Pancreas (tissue), 10 donors: ENCODE measurements at regions not wholly inside any gene's neighbourhood (a gene's known extent, or its start where the extent isn't known, plus 50 kb on each side); places are given as distances from the start of the nearest gene placed in this dataset.

ENCODE experiments used
- ATAC-seq, 4 donors: fragments of 200-7000 bp; cut with Tn5 transposase; one replicate each; pipeline versions ENCODE4 v1.8.0 to v1.9.1; 2020; ENCODE audit warnings: mild to moderate bottlenecking in 4 of 4, moderate library complexity in 4 of 4
- DNase-seq, 6 donors: peaks; one replicate each; pipeline ENCODE4 v3.0.0-alpha.2; 2020
- FAIRE-seq: peaks from 2 replicates; lab custom pipeline; 2012; peaks lifted over from hg19 to GRCh38; lab: Jason Lieb, UNC
- H3K27ac ChIP-seq, 4 donors: fragments of 200-600 bp; sonication (generic); 1 replicate in 3 of 4; 2 replicates in 1 of 4; pipeline versions ENCODE4 v1.5.0 to v1.8.0; 2020
- H3K27me3 ChIP-seq, 4 donors: fragments of 200-600 bp; one replicate each; pipeline ENCODE4 v1.8.0; 2021
- H3K36me3 ChIP-seq, 3 donors: fragments of 200-600 bp; sonication (generic) in 1 of 3; one replicate each; pipeline versions ENCODE4 v1.5.0 to v1.8.0; 2020 to 2021
- H3K4me1 ChIP-seq, 3 donors: fragments of 200-600 bp; one replicate each; pipeline ENCODE4 v1.8.0; 2021
- H3K4me3 ChIP-seq, 4 donors: fragments of 200-600 bp; sonication (generic) in 2 of 4; one replicate each; pipeline versions ENCODE4 v1.5.0 to v1.8.0; 2020 to 2021
- H3K9me3 ChIP-seq, 4 donors: fragments of 200-600 bp; one replicate each; pipeline ENCODE4 v1.8.0; 2021
- WGBS, 2 donors: extraction: QIAGEN DNeasy Blood & Tissue Kit; methylation state at CpG; one replicate each; pipeline ENCODE4 v1.1.7; 2013; 5-methylcytosine and 5-hydroxymethylcytosine counted together
- intact Hi-C, 3 donors: fragments of 100-400 bp; cut with DNase I; formaldehyde crosslinking; loops; one replicate each; pipeline versions ENCODE4 v1.11.1 to v1.14.2; 2022
- TF ChIP-seq, protein P1 (sequence below), 4 donors: fragments of 200-600 bp; sonication (generic) in 3 of 4; IDR thresholded peaks; one replicate each; pipeline versions ENCODE4 v1.5.0 to v1.8.0; 2021; ENCODE audit warnings: antibody characterized with exemption in 4 of 4
- donor health status: healthy with polysubstance abuse.
- donor health status: DM: no; HTN: no; CAD: no; lungs with moderate emphysema.
- donor health status: DM: no; HTN: no; CAD: no.
- donor health status: control.
- donor health status: control.
- donor health status: Bipolar disorder and iron deficiency.
- donor health status: DM: yes; HTN: yes; CAD: no.
- donor health status: DM: no; HTN: no; CAD: no.
- donor health status: DM: no; HTN: no; CAD: no.
- donor health status: DM: yes; HTN: yes; CAD: no.

DNA sequence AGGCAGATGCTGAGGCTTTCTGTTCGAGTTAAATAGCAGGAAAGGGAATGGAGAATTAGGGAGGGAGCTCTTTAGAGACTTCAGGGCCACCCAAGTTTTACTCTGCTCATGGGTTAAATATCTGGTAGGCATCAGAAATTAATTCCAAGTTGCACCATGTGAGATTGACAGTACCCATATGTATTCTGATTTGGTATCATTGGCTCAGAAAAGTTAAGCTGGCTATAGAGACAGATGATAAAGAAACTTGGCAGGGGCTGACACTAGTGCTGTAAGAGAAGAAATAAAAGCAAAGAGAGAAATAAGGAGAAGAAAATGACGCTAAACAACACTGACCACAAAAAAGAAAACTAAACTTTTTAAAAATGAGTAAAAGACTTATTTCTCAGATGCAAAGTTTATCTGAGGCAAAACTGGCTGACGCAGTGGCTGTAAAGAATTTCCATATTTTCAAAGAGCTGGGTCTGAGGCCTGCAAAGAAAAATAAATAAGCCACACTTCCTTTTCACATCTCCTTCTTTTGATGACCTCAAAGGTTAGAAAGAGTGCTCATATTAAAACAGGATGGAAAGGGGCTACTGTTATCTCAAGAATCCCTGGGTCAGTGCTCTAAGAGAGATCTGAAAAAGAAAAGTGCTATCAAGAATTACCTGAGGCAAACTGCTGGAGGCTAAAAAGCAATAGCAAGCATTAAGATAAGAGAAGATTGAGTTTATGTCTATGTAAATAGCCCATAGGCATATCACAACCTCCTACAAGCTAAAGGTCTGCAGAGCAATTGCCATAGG is 399.0 kb upstream of the MEF2C start:
- no peak for DNase-seq

DNA sequence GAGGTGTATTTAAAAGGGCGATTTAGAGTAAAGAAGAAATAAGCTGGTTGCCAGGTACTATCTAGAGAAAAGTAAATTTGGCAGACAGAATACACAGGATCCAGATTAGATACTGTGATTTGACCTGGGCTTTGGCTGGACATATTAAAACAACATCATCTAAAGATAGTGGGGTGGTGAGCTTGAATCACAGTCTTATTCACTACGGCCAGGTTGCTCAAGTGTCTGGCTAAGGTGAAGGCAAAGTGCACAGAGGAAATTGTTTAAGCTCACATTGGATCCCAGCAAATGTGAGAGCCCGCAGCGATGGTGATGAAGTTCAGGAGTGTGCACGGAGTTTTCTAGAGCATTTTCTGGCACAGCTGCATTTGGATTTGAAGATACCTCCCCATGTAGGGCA is 398.2 kb upstream of the MEF2C start:
- intact Hi-C loops = no loop called here
- WGBS, 2 donors = 70 to 73% methylated on average over 5 of the region's 5 CpGs
- no peak for DNase-seq
- no peaks in the 10 kb centered on the region for H3K4me1 ChIP-seq
- H3K27ac ChIP-seq = no peak overlapping the region
- no peaks in the 10 kb centered on the region for H3K27me3 ChIP-seq
- no peak for FAIRE-seq
- no peak for ATAC-seq
- H3K9me3 ChIP-seq = no peaks in the 10 kb centered on the region
- H3K4me3 ChIP-seq = no peak overlapping the region
- TF ChIP-seq, protein P1, sequence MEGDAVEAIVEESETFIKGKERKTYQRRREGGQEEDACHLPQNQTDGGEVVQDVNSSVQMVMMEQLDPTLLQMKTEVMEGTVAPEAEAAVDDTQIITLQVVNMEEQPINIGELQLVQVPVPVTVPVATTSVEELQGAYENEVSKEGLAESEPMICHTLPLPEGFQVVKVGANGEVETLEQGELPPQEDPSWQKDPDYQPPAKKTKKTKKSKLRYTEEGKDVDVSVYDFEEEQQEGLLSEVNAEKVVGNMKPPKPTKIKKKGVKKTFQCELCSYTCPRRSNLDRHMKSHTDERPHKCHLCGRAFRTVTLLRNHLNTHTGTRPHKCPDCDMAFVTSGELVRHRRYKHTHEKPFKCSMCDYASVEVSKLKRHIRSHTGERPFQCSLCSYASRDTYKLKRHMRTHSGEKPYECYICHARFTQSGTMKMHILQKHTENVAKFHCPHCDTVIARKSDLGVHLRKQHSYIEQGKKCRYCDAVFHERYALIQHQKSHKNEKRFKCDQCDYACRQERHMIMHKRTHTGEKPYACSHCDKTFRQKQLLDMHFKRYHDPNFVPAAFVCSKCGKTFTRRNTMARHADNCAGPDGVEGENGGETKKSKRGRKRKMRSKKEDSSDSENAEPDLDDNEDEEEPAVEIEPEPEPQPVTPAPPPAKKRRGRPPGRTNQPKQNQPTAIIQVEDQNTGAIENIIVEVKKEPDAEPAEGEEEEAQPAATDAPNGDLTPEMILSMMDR (IDR thresholded peaks at IDR 0.05) = no peak
- H3K36me3 ChIP-seq = no peaks in the 10 kb centered on the region

More for the DNA sequence above, 399.0 kb upstream of the MEF2C start:
- TF ChIP-seq, protein P1 (IDR thresholded peaks at IDR 0.05) = no peak
- no peak overlapping the region for H3K27ac ChIP-seq
- no peaks in the 10 kb centered on the region for H3K4me1 ChIP-seq
- no peaks in the 10 kb centered on the region for H3K27me3 ChIP-seq
- intact Hi-C loops = no loop called here
- no peak overlapping the region for H3K4me3 ChIP-seq
- H3K9me3 ChIP-seq = no peaks in the 10 kb centered on the region
- no peaks in the 10 kb centered on the region for H3K36me3 ChIP-seq
- ATAC-seq (no peak), FAIRE-seq (no peak)
- WGBS, 2 donors = 91 to 93% methylated on average over 3 of the region's 3 CpGs

DNA sequence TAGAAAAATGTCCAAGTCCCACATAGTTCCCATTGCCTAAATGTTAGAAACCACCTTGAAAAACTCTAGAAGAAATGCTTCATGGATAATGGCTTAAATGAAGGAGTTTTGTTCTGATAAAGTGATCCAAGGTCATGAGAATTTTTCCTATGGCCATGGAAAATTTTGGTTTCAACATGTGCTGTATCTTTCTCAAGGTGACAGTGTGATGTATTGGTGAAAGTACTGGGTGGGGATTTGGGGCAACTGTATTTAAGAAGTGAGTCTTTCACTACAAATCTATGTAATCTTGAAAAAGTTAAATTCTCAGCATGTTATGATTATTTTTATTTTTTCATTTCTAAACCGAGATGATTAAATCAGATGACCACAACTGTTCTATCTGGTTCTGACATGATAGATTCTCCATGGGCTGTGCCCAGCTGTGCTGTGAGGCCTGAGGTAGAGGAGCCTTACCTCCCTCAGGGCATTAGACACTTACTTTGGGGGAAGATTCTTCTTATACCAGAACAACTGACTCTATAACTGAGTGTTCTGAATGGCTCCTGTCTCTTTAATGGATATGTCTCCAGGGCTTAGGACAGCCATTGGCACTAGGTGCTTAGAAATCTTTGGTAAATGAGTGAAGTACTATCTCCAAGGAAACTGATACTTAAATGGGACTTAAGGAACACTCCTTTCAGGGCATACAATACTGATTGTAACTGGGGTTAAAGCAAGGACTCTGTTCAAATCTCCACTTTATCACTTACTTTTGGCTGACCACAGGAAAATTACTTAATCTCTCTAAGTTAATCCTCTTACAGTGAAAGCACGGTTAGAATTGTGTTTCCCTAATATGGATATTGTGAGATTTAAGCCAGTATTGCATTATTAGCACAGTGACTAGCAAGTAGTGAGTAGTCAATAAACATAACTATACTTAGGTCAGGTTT is 397.4 kb upstream of the MEF2C start:
- no peaks in the 10 kb centered on the region for H3K36me3 ChIP-seq
- H3K4me1 ChIP-seq = no peaks in the 10 kb centered on the region
- WGBS, 2 donors = 58 to 60% methylated on average over 2 of the region's 2 CpGs
- DNase-seq (no peak), FAIRE-seq (no peak), ATAC-seq (no peak)
- H3K27ac ChIP-seq = no peak overlapping the region
- H3K9me3 ChIP-seq = no peaks in the 10 kb centered on the region
- no peaks in the 10 kb centered on the region for H3K27me3 ChIP-seq
- no peak overlapping the region for H3K4me3 ChIP-seq
- TF ChIP-seq, protein P1 (IDR thresholded peaks at IDR 0.05) = no peak
- intact Hi-C loops = no loop called here

DNA sequence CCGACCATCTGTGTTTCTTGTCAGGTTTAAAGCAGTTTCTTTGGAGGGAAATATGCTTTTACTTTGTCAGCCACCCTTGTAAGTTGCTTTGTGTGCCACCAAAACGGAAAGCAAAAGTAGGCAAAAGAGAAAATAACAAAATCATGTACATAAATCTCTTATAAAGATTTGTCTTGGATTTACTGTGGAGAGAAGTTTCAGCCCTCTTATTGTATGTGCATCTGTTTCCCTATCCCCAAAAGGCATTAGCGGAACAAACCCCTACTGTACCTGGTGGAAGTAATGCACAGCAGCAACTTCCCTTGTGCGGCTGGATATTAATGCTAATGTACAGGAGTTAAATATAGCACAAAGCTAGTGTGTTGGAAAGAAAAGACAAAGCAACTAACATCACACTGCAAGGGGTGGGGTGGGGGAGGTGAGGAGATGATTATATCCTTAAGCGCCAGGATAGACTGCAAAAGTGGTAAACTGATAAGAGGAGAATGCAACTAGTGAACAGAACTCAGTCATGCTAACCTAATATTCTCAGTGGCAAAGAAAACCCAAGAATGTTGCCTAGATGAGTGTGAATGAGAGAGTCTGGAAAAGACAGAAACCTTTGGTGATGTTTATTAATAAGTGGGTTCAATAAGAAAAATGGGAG is 396.5 kb upstream of the MEF2C start:
- WGBS, 2 donors = 87 to 92% methylated on average over 5 of the region's 5 CpGs
- H3K27ac ChIP-seq = no peak overlapping the region
- no peaks in the 10 kb centered on the region for H3K36me3 ChIP-seq
- no peak for DNase-seq
- no peaks in the 10 kb centered on the region for H3K27me3 ChIP-seq
- no peaks in the 10 kb centered on the region for H3K4me1 ChIP-seq
- H3K4me3 ChIP-seq = no peak overlapping the region
- TF ChIP-seq, protein P1 (IDR thresholded peaks at IDR 0.05) = no peak
- intact Hi-C loops = no loop called here
- no peaks in the 10 kb centered on the region for H3K9me3 ChIP-seq
- FAIRE-seq = no peak
- no peak for ATAC-seq
